SK-N-SH treated with all-trans-retinoic acid at 6 μM for 48 hours (cell line): ENCODE measurements at regions not wholly inside any gene's neighbourhood (a gene's known extent, or its start where the extent isn't known, plus 50 kb on each side); places are given as distances from the start of the nearest gene placed in this dataset.

ENCODE experiments used
- ATAC-seq: fragments of 200-7000 bp; cut with Tn5 transposase; 3 replicates; pipeline ENCODE4 v1.9.1; 2020; ENCODE audit warnings: mild to moderate bottlenecking, moderate library complexity
- ARNTL ChIP-seq: fragments of 450-650 bp; formaldehyde crosslinking; IDR thresholded peaks from 2 replicates; pipeline ENCODE4 v1.5.0; 2020; ENCODE audit warnings: low read depth, mild to moderate bottlenecking, moderate library complexity, borderline replicate concordance
- BACH2 ChIP-seq: fragments of 250-450 bp; sonication (Bioruptor Pico); IDR thresholded peaks from 2 replicates; pipeline ENCODE4 v1.9.0; 2021; ENCODE audit warnings: mild to moderate bottlenecking, borderline replicate concordance
- CSDC2 ChIP-seq: fragments of 250-450 bp; sonication (Bioruptor Pico); IDR thresholded peaks from 2 replicates; pipeline ENCODE4 v1.5.0; 2020; ENCODE audit warnings: mild to moderate bottlenecking, moderate library complexity
- ESRRG ChIP-seq: fragments of 250-450 bp; sonication (Bioruptor Pico); IDR thresholded peaks from 2 replicates; pipeline ENCODE4 v1.6.1; 2021; ENCODE audit warnings: mild to moderate bottlenecking
- GLIS3 ChIP-seq: fragments of 250-450 bp; sonication (Bioruptor Pico); IDR thresholded peaks from 2 replicates; pipeline ENCODE4 v1.5.0; 2020; ENCODE audit warnings: mild to moderate bottlenecking, moderate library complexity
- ISL1 ChIP-seq: fragments of 250-450 bp; sonication (Bioruptor Pico); IDR thresholded peaks from 2 replicates; pipeline ENCODE4 v2.1.2; 2022; ENCODE audit warnings: mild to moderate bottlenecking, moderate library complexity
- OSR1 ChIP-seq: fragments of 250-450 bp; sonication (Bioruptor Pico); IDR thresholded peaks from 2 replicates; pipeline ENCODE4 v1.8.0; 2022; ENCODE audit warnings: moderate library complexity, mild to moderate bottlenecking, inconsistent platforms
- PPARA ChIP-seq: fragments of 250-450 bp; sonication (Bioruptor Pico); IDR thresholded peaks from 2 replicates; pipeline ENCODE4 v1.5.0; 2020; ENCODE audit warnings: mild to moderate bottlenecking, borderline replicate concordance
- RARB ChIP-seq: fragments of 250-450 bp; sonication (Bioruptor Pico); IDR thresholded peaks from 2 replicates; pipeline ENCODE4 v1.8.0; 2021; ENCODE audit warnings: mild to moderate bottlenecking, moderate library complexity
- SNAI2 ChIP-seq: fragments of 250-450 bp; sonication (Bioruptor Pico); IDR thresholded peaks from 2 replicates; pipeline ENCODE4 v1.5.0; 2020; ENCODE audit warnings: mild to moderate bottlenecking, moderate library complexity
- TCF4 ChIP-seq: fragments of 250-450 bp; sonication (Bioruptor Pico); IDR thresholded peaks from 2 replicates; pipeline ENCODE4 v1.8.0; 2021; ENCODE audit warnings: mild to moderate bottlenecking, moderate library complexity, borderline replicate concordance
- TOX ChIP-seq: fragments of 250-450 bp; sonication (Bioruptor Pico); IDR thresholded peaks from 2 replicates; pipeline ENCODE4 v1.8.0; 2021; ENCODE audit warnings: mild to moderate bottlenecking, moderate library complexity, borderline replicate concordance
- ZC3H10 ChIP-seq: fragments of 250-450 bp; sonication (Bioruptor Pico); IDR thresholded peaks from 2 replicates; pipeline ENCODE4 v1.5.1; 2021; ENCODE audit warnings: mild to moderate bottlenecking, moderate library complexity
- ZFP3 ChIP-seq: fragments of 250-450 bp; sonication (Bioruptor Pico); IDR thresholded peaks from 2 replicates; pipeline ENCODE4 v1.5.0; 2020; ENCODE audit warnings: mild to moderate bottlenecking, moderate library complexity
- ZFP30 ChIP-seq: fragments of 450-650 bp; formaldehyde crosslinking; IDR thresholded peaks from 2 replicates; pipeline ENCODE4 v1.5.0; 2022; ENCODE audit warnings: mild to moderate bottlenecking, moderate library complexity
- ZNF565 ChIP-seq: fragments of 450-650 bp; formaldehyde crosslinking; conservative IDR thresholded peaks from 2 replicates; pipeline ENCODE4 v1.5.0; 2020; ENCODE audit warnings: low read depth, mild to moderate bottlenecking, moderate library complexity
- ZNF8 ChIP-seq: fragments of 450-650 bp; formaldehyde crosslinking; IDR thresholded peaks from 2 replicates; pipeline ENCODE4 v1.5.0; 2020; ENCODE audit warnings: mild to moderate bottlenecking, moderate library complexity
- TF ChIP-seq, protein P1 (sequence below): fragments of 250-450 bp; sonication (Bioruptor Pico); IDR thresholded peaks from 2 replicates; pipeline ENCODE4 v1.5.1; 2021; ENCODE audit warnings: mild to moderate bottlenecking, moderate library complexity
- TF ChIP-seq, protein P2 (sequence below): fragments of 250-450 bp; sonication (Bioruptor Pico); IDR thresholded peaks from 2 replicates; pipeline ENCODE4 v1.8.0; 2021; ENCODE audit warnings: low read depth, mild to moderate bottlenecking, moderate library complexity, borderline replicate concordance
- TF ChIP-seq, protein P3 (sequence below): fragments of 250-450 bp; sonication (Bioruptor Pico); IDR thresholded peaks from 2 replicates; pipeline ENCODE4 v1.8.0; 2020; ENCODE audit warnings: mild to moderate bottlenecking, moderate library complexity, borderline replicate concordance
- TF ChIP-seq, protein P4 (sequence below): fragments of 250-450 bp; sonication (Bioruptor Pico); IDR thresholded peaks from 2 replicates; pipeline ENCODE4 v1.5.1; 2020; ENCODE audit warnings: low read depth, mild to moderate bottlenecking, moderate library complexity

DNA sequence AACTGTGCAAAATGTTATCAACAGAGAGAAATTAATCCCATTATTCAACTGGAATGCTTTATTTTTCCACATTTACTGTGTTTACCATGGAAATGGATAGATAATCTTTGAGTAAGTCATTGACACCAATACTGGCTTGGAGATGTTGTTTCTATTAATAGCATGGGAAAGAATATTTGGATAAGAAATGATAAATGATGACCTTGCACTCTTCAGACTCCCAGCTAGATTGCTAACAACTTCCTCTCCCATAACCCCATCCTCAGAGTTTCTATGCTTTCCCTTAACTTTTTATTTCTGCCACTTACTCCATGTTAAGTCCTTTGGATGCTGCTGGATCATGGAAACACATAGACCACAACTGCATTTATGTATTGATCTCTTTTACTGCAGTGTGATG, 182.5 kb downstream of the FNDC1 start:
- TF ChIP-seq ZNF8 (CRISPR knock-in tag) (no peak), SNAI2 (CRISPR knock-in tag) (no peak)
- no peak for ATAC-seq

DNA sequence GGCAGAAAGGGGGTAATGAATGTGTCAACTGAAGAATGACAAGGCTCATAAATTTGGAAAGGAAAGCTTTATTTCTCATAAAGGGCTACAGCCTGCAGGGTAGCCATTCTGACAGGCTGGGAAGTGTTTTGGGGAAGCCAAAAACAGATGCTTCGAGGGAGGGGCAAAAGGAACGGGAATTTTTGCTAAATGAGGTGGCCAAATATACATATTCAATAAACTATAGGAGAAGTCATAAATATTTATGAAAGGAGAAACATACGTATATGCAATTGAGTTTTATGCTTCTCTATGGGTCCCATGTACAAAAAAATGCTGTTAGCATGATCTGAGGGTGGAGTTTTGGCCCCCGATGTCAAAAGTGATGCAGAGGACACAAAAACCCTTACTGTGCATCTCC, 180.7 kb downstream of the FNDC1 start:
- no peak for TF ChIP-seq OSR1 (CRISPR knock-in tag)
- TF ChIP-seq, protein P1, sequence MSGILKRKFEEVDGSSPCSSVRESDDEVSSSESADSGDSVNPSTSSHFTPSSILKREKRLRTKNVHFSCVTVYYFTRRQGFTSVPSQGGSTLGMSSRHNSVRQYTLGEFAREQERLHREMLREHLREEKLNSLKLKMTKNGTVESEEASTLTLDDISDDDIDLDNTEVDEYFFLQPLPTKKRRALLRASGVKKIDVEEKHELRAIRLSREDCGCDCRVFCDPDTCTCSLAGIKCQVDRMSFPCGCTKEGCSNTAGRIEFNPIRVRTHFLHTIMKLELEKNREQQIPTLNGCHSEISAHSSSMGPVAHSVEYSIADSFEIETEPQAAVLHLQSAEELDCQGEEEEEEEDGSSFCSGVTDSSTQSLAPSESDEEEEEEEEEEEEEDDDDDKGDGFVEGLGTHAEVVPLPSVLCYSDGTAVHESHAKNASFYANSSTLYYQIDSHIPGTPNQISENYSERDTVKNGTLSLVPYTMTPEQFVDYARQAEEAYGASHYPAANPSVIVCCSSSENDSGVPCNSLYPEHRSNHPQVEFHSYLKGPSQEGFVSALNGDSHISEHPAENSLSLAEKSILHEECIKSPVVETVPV (CRISPR knock-in tag): no peak
- TF ChIP-seq TOX: no peak
- no peak for TF ChIP-seq ZNF8 (CRISPR knock-in tag)
- no peak for TF ChIP-seq RARB (CRISPR knock-in tag)
- TF ChIP-seq ARNTL (CRISPR knock-in tag): no peak
- TF ChIP-seq ZNF565 (CRISPR knock-in tag): no peak
- TF ChIP-seq PPARA (CRISPR knock-in tag): no peak
- ATAC-seq: no peak

DNA sequence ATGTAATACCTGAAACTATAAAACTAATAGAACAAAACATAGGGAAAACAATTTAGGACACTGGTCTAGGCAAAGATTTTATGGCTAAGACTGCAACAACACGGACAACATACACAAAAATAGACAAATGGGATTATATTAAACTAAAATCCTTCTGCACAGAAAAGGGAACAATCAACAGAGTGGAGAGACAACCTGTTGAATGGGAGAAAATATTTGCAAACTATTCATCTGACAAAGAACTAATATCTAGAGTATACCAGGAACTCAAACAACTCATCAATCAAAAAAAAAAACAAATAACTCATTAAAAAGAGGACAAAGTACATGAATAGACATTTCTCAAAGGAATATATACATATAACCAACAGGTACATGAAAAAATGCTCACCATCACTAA, 174.5 kb downstream of the FNDC1 start:
- TF ChIP-seq TOX: no peak
- TF ChIP-seq CSDC2: no peak
- ATAC-seq: no peak

DNA sequence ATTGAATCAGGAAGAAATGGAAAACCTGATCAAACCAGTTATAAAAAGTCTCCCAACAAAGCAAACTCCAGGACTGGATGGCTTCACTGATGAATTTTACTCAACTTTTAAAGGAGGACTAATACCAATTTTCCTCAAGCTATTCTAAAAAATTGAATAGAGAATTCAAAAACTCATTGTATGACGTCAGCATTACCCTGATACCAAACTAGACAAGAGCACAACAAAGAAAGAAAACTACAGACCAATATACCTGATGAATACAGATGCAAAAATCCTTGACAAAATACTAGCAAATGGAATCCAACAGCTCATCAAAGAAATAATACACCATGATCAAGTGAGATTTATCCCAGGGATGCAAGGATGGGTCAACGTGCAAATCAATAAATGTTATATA, 172.9 kb downstream of the FNDC1 start:
- ATAC-seq: no peak
- TF ChIP-seq SNAI2 (CRISPR knock-in tag): no peak
- TF ChIP-seq GLIS3: no peak
- no peak for TF ChIP-seq ISL1 (CRISPR knock-in tag)
- TF ChIP-seq BACH2 (CRISPR knock-in tag): no peak
- TF ChIP-seq ESRRG (CRISPR knock-in tag): no peak
- TF ChIP-seq ZNF8 (CRISPR knock-in tag): no peak
- TF ChIP-seq CSDC2: no peak
- TF ChIP-seq PPARA (CRISPR knock-in tag): no peak
- TF ChIP-seq, protein P1 (CRISPR knock-in tag): no peak
- no peak for TF ChIP-seq ZFP30 (CRISPR knock-in tag)
- no peak for TF ChIP-seq ZFP3 (CRISPR knock-in tag)
- TF ChIP-seq ZC3H10: no peak
- TF ChIP-seq, protein P2, sequence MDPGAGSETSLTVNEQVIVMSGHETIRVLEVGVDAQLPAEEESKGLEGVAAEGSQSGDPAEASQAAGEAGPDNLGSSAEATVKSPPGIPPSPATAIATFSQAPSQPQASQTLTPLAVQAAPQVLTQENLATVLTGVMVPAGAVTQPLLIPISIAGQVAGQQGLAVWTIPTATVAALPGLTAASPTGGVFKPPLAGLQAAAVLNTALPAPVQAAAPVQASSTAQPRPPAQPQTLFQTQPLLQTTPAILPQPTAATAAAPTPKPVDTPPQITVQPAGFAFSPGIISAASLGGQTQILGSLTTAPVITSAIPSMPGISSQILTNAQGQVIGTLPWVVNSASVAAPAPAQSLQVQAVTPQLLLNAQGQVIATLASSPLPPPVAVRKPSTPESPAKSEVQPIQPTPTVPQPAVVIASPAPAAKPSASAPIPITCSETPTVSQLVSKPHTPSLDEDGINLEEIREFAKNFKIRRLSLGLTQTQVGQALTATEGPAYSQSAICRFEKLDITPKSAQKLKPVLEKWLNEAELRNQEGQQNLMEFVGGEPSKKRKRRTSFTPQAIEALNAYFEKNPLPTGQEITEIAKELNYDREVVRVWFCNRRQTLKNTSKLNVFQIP (CRISPR knock-in tag): no peak
- TF ChIP-seq, protein P3, sequence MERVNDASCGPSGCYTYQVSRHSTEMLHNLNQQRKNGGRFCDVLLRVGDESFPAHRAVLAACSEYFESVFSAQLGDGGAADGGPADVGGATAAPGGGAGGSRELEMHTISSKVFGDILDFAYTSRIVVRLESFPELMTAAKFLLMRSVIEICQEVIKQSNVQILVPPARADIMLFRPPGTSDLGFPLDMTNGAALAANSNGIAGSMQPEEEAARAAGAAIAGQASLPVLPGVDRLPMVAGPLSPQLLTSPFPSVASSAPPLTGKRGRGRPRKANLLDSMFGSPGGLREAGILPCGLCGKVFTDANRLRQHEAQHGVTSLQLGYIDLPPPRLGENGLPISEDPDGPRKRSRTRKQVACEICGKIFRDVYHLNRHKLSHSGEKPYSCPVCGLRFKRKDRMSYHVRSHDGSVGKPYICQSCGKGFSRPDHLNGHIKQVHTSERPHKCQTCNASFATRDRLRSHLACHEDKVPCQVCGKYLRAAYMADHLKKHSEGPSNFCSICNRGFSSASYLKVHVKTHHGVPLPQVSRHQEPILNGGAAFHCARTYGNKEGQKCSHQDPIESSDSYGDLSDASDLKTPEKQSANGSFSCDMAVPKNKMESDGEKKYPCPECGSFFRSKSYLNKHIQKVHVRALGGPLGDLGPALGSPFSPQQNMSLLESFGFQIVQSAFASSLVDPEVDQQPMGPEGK (CRISPR knock-in tag): no peak
- no peak for TF ChIP-seq TCF4 (CRISPR knock-in tag)
- TF ChIP-seq, protein P4, sequence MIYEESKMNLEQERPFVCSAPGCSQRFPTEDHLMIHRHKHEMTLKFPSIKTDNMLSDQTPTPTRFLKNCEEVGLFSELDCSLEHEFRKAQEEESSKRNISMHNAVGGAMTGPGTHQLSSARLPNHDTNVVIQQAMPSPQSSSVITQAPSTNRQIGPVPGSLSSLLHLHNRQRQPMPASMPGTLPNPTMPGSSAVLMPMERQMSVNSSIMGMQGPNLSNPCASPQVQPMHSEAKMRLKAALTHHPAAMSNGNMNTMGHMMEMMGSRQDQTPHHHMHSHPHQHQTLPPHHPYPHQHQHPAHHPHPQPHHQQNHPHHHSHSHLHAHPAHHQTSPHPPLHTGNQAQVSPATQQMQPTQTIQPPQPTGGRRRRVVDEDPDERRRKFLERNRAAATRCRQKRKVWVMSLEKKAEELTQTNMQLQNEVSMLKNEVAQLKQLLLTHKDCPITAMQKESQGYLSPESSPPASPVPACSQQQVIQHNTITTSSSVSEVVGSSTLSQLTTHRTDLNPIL (CRISPR knock-in tag): no peak
- no peak for TF ChIP-seq ARNTL (CRISPR knock-in tag)
- TF ChIP-seq TOX: no peak
- TF ChIP-seq, all 23 proteins: peak for 0
